SK-N-SH (cell line): ENCODE measurements at regions not wholly inside any gene's neighbourhood (a gene's known extent, or its start where the extent isn't known, plus 50 kb on each side); places are given as distances from the start of the nearest gene placed in this dataset.

ENCODE experiments used
- CTCF ChIA-PET: fragments of 300-600, 350-600 bp; formaldehyde crosslinking; extraction: SDS; loops from one replicate; lab custom pipeline; 2021; lab: Yijun Ruan, JAX
- POLR2A ChIA-PET: fragments of 350-600 bp; sonication (Branson Sonifier 250); formaldehyde crosslinking; extraction: SDS; loops from one replicate; lab custom pipeline; 2020; ENCODE audit warnings: antibody characterized with exemption, inconsistent platforms; lab: Yijun Ruan, JAX
- DNase-seq: peaks from one replicate; pipeline ENCODE4 v3.0.0; 2012
- H2AFZ ChIP-seq: fragments of 200-600 bp; sonication (generic); 2 replicates; pipeline ENCODE4 v1.8.1; 2016; ENCODE audit warnings: antibody characterized with exemption, mild to moderate bottlenecking, low read depth
- H3F3A ChIP-seq: fragments of 200-600 bp; sonication (generic); replicated peaks from 2 replicates; pipeline ENCODE3; 2016; ENCODE audit warnings: antibody characterized with exemption, mild to moderate bottlenecking; ENCODE audit not compliant: insufficient read depth
- H3K27ac ChIP-seq, 2 experiments: fragments of 200-500 bp in 1 of 2; fragments of 200-600 bp in 1 of 2; sonication (Bioruptor generic) in 1 of 2; sonication (generic), shearing (Covaris generic) in 1 of 2; 2 replicates each; pipeline versions ENCODE4 v1.5.1 to v1.6.1; 2014 to 2016; ENCODE audit warnings: low read depth in 2 of 2, inconsistent platforms in 1 of 2, low read length in 1 of 2, mild to moderate bottlenecking in 1 of 2, mixed read lengths in 1 of 2
- H3K27me3 ChIP-seq: fragments of 200-600 bp; sonication (generic), shearing (Covaris generic); 2 replicates; pipeline ENCODE4 v1.6.1; 2016; ENCODE audit warnings: mixed run types; ENCODE audit not compliant: insufficient read depth
- H3K36me3 ChIP-seq, 2 experiments: fragments of 200-500 bp in 1 of 2; fragments of 200-600 bp in 1 of 2; sonication (Bioruptor generic) in 1 of 2; sonication (generic) in 1 of 2; replicated peaks in 1 of 2; 2 replicates each; pipeline versions ENCODE3 to v1.5.1; 2014 to 2016; ENCODE audit warnings: low read length in 1 of 2, mild to moderate bottlenecking in 1 of 2; ENCODE audit not compliant: insufficient read depth in 2 of 2, control insufficient read depth in 1 of 2
- H3K4me1 ChIP-seq, 2 experiments: fragments of 200-500 bp in 1 of 2; fragments of 200-600 bp in 1 of 2; sonication (Bioruptor generic) in 1 of 2; sonication (generic), shearing (Covaris generic) in 1 of 2; 2 replicates each; pipeline versions ENCODE4 v1.5.1 to v1.6.1; 2014 to 2016; ENCODE audit warnings: low read depth in 1 of 2, low read length in 1 of 2, mixed run types in 1 of 2; ENCODE audit not compliant: insufficient read depth in 2 of 2, control insufficient read depth in 1 of 2
- H3K4me2 ChIP-seq: fragments of 200-600 bp; sonication (generic), shearing (Covaris generic); 2 replicates; pipeline ENCODE4 v1.6.1; 2017; ENCODE audit warnings: mixed run types
- H3K4me3 ChIP-seq, 2 experiments: fragments of 200-500 bp in 1 of 2; fragments of 200-600 bp in 1 of 2; sonication (Bioruptor generic) in 1 of 2; sonication (generic), shearing (Covaris generic) in 1 of 2; 2 replicates each; pipeline versions ENCODE4 v1.5.1 to v1.8.1; 2014 to 2016; ENCODE audit warnings: low read depth in 2 of 2, inconsistent platforms in 1 of 2, low read length in 1 of 2, mild to moderate bottlenecking in 1 of 2, mixed read lengths in 1 of 2, moderate library complexity in 1 of 2
- H3K79me2 ChIP-seq: fragments of 200-600 bp; sonication (generic); 2 replicates; pipeline ENCODE4 v1.8.1; 2017; ENCODE audit warnings: mild to moderate bottlenecking; ENCODE audit not compliant: insufficient read depth
- H3K9ac ChIP-seq: fragments of 200-600 bp; sonication (generic); 2 replicates; pipeline ENCODE4 v1.6.1; 2017; ENCODE audit warnings: mixed run types
- H3K9me2 ChIP-seq: fragments of 200-600 bp; sonication (generic); 2 replicates; pipeline ENCODE4 v1.6.1; 2017; ENCODE audit warnings: mixed run types
- H3K9me3 ChIP-seq: fragments of 200-600 bp; sonication (generic); 2 replicates; pipeline ENCODE4 v1.6.1; 2017; ENCODE audit warnings: mixed run types, mild to moderate bottlenecking, moderate library complexity
- H4K20me1 ChIP-seq: fragments of 200-600 bp; sonication (generic); 2 replicates; pipeline ENCODE4 v1.6.1; 2017; ENCODE audit warnings: mild to moderate bottlenecking, mixed run types; ENCODE audit not compliant: insufficient read depth
- EP300 ChIP-seq, 2 experiments: IDR thresholded peaks; 2 replicates each; pipeline versions ENCODE4 v1.4.0 to v1.6.1; 2012; ENCODE audit warnings: borderline replicate concordance in 1 of 2, low read depth in 1 of 2, low read length in 1 of 2
- EZH2phosphoT487 ChIP-seq: fragments of 200-600 bp; sonication (generic); IDR thresholded peaks from 2 replicates; pipeline ENCODE4 v1.6.1; 2017; ENCODE audit warnings: low read depth, mixed run types, mild to moderate bottlenecking, antibody characterized with exemption, moderate library complexity, borderline replicate concordance
- FOXJ3 ChIP-seq: sonication (generic); formaldehyde crosslinking; IDR thresholded peaks from 2 replicates; pipeline ENCODE4 v1.5.1; 2020; ENCODE audit warnings: mild to moderate bottlenecking, missing genetic modification reagents
- JUND ChIP-seq: IDR thresholded peaks from 2 replicates; pipeline ENCODE4 v1.4.0; 2012
- MXI1 ChIP-seq: IDR thresholded peaks from 2 replicates; pipeline ENCODE4 v1.6.1; 2012; ENCODE audit warnings: mild to moderate bottlenecking, low read depth, low read length, improper control_type of control experiment
- RFX5 ChIP-seq: IDR thresholded peaks from 2 replicates; pipeline ENCODE4 v1.6.1; 2012; ENCODE audit warnings: mild to moderate bottlenecking, improper control_type of control experiment, low read length
- TEAD4 ChIP-seq: IDR thresholded peaks from 2 replicates; pipeline ENCODE4 v1.4.0; 2012; ENCODE audit warnings: mild to moderate bottlenecking, borderline replicate concordance; ENCODE audit not compliant: insufficient read depth
- WGBS: methylation state at CpG from one replicate; pipeline ENCODE4 v1.1.6; 2017; ENCODE audit warnings: low lambda C conversion rate; 5-methylcytosine and 5-hydroxymethylcytosine counted together
- TF ChIP-seq, protein P1 (sequence below): IDR thresholded peaks from 2 replicates; pipeline ENCODE4 v1.6.1; 2012; ENCODE audit warnings: mild to moderate bottlenecking, low read depth, low read length, moderate library complexity
- TF ChIP-seq, protein P2 (sequence below): IDR thresholded peaks from 2 replicates; pipeline ENCODE4; 2012
- TF ChIP-seq, protein P3 (sequence below): IDR thresholded peaks from 2 replicates; pipeline ENCODE4 v1.4.0; 2012; ENCODE audit warnings: low read depth, borderline replicate concordance

DNA sequence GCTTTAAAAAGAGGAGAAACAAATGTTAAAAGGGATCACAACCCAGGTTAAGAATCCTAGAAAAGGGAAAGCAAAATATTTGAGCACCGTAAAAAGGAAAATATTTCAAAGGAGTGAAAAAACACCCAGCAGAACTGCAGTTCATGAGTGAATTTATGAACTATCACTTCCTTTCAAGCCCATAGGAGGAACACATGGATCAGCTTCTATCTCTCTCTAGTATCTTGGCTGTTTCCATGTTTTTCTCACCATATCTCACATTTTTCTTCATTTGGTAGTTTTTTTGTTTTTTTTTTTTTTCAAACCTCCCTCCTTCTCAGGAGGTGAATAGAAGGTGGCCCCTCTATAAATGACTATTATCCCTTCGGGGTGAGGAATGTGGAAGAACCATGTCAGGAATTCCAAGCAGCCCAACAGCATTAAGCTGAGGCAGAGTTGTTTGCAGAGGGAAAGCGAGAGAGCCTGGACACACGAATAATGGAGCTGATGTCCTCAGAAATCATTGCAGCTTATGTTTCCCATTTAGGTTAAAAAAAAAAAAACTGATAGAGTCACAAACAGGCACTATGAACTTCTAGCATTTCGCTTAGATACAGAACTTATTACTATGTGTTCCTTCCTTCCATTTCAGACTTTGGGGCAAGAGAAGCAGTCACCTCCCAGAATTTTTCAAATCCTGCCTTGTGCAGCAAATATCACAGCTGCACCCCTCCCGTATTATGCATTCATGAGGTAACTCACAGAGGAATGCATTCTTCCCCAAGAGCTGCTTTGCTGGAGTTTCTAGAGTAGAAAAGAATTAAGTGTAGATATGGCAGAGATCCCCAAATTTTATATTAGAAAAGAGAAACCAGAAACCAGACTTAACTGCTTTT is 315.6 kb downstream of the IRS1 start:
- H3K36me3 ChIP-seq = no peaks in the 10 kb centered on the region
- H3K4me1 ChIP-seq = peaks cover 0 to 1% of the 10 kb centered on the region in 2 experiments; a peak in 1 of 4 replicates
- no peaks in the 10 kb centered on the region for H3K27me3 ChIP-seq
- 25% methylated on average over 6 of the region's 6 CpGs for WGBS
- ChIA-PET POLR2A (no interaction called here), CTCF (no interaction called here)
- H3K79me2 ChIP-seq = no peaks in the 10 kb centered on the region
- no peaks in the 10 kb centered on the region for H4K20me1 ChIP-seq
- H3K9me2 ChIP-seq = no peaks in the 10 kb centered on the region
- no peaks in the 10 kb centered on the region for H3K9me3 ChIP-seq
- no peak for DNase-seq
- no peak overlapping the region for H3K9ac ChIP-seq
- H3K4me2 ChIP-seq = peak overlapping the region; percentile 29; the same call in 1 of the 2 replicates
- TF ChIP-seq, protein P1, sequence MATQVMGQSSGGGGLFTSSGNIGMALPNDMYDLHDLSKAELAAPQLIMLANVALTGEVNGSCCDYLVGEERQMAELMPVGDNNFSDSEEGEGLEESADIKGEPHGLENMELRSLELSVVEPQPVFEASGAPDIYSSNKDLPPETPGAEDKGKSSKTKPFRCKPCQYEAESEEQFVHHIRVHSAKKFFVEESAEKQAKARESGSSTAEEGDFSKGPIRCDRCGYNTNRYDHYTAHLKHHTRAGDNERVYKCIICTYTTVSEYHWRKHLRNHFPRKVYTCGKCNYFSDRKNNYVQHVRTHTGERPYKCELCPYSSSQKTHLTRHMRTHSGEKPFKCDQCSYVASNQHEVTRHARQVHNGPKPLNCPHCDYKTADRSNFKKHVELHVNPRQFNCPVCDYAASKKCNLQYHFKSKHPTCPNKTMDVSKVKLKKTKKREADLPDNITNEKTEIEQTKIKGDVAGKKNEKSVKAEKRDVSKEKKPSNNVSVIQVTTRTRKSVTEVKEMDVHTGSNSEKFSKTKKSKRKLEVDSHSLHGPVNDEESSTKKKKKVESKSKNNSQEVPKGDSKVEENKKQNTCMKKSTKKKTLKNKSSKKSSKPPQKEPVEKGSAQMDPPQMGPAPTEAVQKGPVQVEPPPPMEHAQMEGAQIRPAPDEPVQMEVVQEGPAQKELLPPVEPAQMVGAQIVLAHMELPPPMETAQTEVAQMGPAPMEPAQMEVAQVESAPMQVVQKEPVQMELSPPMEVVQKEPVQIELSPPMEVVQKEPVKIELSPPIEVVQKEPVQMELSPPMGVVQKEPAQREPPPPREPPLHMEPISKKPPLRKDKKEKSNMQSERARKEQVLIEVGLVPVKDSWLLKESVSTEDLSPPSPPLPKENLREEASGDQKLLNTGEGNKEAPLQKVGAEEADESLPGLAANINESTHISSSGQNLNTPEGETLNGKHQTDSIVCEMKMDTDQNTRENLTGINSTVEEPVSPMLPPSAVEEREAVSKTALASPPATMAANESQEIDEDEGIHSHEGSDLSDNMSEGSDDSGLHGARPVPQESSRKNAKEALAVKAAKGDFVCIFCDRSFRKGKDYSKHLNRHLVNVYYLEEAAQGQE = no peak
- TF ChIP-seq RFX5 (no peak), TEAD4 (0 out of 2 replicates have a peak, but pooled peaks have one; percentile 28), JUND (no peak), MXI1 (no peak), EZH2phosphoT487 (no peak)
- TF ChIP-seq, protein P2, sequence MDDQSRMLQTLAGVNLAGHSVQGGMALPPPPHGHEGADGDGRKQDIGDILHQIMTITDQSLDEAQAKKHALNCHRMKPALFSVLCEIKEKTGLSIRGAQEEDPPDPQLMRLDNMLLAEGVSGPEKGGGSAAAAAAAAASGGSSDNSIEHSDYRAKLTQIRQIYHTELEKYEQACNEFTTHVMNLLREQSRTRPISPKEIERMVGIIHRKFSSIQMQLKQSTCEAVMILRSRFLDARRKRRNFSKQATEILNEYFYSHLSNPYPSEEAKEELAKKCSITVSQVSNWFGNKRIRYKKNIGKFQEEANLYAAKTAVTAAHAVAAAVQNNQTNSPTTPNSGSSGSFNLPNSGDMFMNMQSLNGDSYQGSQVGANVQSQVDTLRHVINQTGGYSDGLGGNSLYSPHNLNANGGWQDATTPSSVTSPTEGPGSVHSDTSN = no peak
- peaks cover under 1% of the 10 kb centered on the region for H3F3A ChIP-seq
- H2AFZ ChIP-seq = peak overlapping the region; percentile 70
- H3K27ac ChIP-seq = no peak overlapping the region
- no peak overlapping the region for H3K4me3 ChIP-seq

DNA sequence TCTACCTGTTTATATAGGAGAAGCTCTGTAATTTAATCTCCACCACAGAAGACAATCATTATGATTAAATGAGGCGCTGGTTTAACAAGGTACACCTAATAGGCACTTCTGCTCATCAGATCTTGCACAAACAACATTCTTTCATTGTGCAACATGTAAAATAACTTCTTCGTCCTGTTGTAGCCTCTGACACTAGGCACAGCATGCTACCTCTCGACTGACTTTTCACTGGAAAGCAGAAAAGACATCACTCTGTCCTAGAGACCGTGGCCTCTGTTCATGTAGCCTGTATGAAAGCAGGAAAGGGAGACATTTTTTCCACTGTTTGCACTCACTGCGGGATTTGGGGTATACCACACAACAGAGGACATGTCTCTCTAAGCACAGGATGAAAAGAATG is 316.5 kb downstream of the IRS1 start:
- CTCF ChIA-PET = no interaction called here
- POLR2A ChIA-PET = no interaction called here
- Histone ChIP-seq H3F3A (peaks cover 9% of the 10 kb centered on the region), H3K9me2 (no peaks in the 10 kb centered on the region), H3K27me3 (no peaks in the 10 kb centered on the region), H3K27ac (no peak overlapping the region), H3K9me3 (no peaks in the 10 kb centered on the region), H2AFZ (peak overlapping the region; percentile 70; the same call in 1 of the 2 replicates), H3K4me1 (peaks cover 0 to 8% of the 10 kb centered on the region in 2 experiments; a peak in 3 of 4 replicates), H3K9ac (no peak overlapping the region), H3K36me3 (no peaks in the 10 kb centered on the region), H3K4me2 (peak overlapping the region; percentile 29; the same call in 1 of the 2 replicates), H4K20me1 (no peaks in the 10 kb centered on the region), H3K79me2 (no peaks in the 10 kb centered on the region), H3K4me3 (no peak overlapping the region)
- DNase-seq = no peak
- whole genome bisulfite sequencing = 29% methylated on average over 5 of the region's 5 CpGs
- no peak for TF ChIP-seq EP300 (IDR thresholded peaks at IDR 0.05; ENCODE audit: borderline replicate concordance in 1 of 2, low read depth in 1 of 2, low read length in 1 of 2)
- no peak for TF ChIP-seq FOXJ3
- TF ChIP-seq, protein P3, sequence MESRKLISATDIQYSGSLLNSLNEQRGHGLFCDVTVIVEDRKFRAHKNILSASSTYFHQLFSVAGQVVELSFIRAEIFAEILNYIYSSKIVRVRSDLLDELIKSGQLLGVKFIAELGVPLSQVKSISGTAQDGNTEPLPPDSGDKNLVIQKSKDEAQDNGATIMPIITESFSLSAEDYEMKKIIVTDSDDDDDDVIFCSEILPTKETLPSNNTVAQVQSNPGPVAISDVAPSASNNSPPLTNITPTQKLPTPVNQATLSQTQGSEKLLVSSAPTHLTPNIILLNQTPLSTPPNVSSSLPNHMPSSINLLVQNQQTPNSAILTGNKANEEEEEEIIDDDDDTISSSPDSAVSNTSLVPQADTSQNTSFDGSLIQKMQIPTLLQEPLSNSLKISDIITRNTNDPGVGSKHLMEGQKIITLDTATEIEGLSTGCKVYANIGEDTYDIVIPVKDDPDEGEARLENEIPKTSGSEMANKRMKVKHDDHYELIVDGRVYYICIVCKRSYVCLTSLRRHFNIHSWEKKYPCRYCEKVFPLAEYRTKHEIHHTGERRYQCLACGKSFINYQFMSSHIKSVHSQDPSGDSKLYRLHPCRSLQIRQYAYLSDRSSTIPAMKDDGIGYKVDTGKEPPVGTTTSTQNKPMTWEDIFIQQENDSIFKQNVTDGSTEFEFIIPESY = no peak
